ENCODE measurements at regions not wholly inside any gene's neighbourhood (a gene's known extent, or its start where the extent isn't known, plus 50 kb on each side); places are given as distances from the start of the nearest gene placed in this dataset.

DNA sequence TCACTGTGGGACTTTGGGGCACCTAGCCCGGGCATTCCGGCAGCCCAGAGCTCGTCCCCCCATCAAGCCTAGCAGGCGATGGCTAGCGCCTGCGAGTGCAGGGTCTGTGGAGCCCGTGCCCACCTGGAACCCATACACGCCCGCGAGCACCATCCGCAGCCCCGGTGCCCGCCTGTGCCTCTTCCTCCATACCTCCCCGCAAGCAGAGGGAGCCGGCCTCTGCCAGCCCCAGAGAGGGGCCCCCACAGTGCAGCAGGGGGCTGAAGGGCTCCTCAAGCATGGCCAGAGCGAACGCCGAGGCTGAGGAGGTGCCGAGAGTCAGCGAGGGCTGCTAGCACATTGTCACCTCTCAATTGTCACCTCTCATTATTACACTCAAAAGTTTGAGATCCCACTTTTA is 167.8 kb upstream of the EPHA6 start:
- TF ChIP-seq, protein P1, sequence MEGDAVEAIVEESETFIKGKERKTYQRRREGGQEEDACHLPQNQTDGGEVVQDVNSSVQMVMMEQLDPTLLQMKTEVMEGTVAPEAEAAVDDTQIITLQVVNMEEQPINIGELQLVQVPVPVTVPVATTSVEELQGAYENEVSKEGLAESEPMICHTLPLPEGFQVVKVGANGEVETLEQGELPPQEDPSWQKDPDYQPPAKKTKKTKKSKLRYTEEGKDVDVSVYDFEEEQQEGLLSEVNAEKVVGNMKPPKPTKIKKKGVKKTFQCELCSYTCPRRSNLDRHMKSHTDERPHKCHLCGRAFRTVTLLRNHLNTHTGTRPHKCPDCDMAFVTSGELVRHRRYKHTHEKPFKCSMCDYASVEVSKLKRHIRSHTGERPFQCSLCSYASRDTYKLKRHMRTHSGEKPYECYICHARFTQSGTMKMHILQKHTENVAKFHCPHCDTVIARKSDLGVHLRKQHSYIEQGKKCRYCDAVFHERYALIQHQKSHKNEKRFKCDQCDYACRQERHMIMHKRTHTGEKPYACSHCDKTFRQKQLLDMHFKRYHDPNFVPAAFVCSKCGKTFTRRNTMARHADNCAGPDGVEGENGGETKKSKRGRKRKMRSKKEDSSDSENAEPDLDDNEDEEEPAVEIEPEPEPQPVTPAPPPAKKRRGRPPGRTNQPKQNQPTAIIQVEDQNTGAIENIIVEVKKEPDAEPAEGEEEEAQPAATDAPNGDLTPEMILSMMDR (IDR thresholded peaks at IDR 0.05) = no peak
- no peak for TF ChIP-seq POLR2A (IDR thresholded peaks at IDR 0.05)

Data from esophagus squamous epithelium (tissue), 4 donors.